Liver (tissue), 8 donors: ENCODE measurements at regions not wholly inside any gene's neighbourhood (a gene's known extent, or its start where the extent isn't known, plus 50 kb on each side); places are given as distances from the start of the nearest gene placed in this dataset.

Experiments used
- DNase-seq: peaks from one replicate; pipeline ENCODE4 v3.0.0-alpha.2; 2017; ENCODE audit warnings: low spot score
- H3K27ac ChIP-seq, 2 donors: one replicate each; pipeline ENCODE4 v1.7.0; 2013; ENCODE audit warnings: inconsistent platforms in 2 of 2, low read length in 2 of 2, control low read depth in 1 of 2, low read depth in 1 of 2, mild to moderate bottlenecking in 1 of 2
- H3K27me3 ChIP-seq, 4 donors: one replicate each; pipeline versions ENCODE4 v1.6.1 to v1.7.0; 2013; ENCODE audit warnings: low read length in 3 of 4, inconsistent platforms in 1 of 4, mild to moderate bottlenecking in 1 of 4, moderate library complexity in 1 of 4; ENCODE audit not compliant: control insufficient read depth in 4 of 4, insufficient read depth in 4 of 4
- H3K36me3 ChIP-seq, 4 donors: one replicate each; pipeline versions ENCODE4 v1.6.1 to v1.7.0; 2013; ENCODE audit warnings: low read length in 3 of 4, mild to moderate bottlenecking in 3 of 4, low read depth in 1 of 4, moderate library complexity in 1 of 4; ENCODE audit not compliant: control insufficient read depth in 4 of 4, insufficient read depth in 3 of 4
- H3K4me1 ChIP-seq, 4 donors: one replicate each; pipeline versions ENCODE4 v1.6.1 to v1.7.0; 2013; ENCODE audit warnings: low read length in 3 of 4, mild to moderate bottlenecking in 3 of 4, moderate library complexity in 1 of 4; ENCODE audit not compliant: control insufficient read depth in 4 of 4, insufficient read depth in 4 of 4
- H3K4me3 ChIP-seq, 3 donors: one replicate each; pipeline versions ENCODE4 v1.6.1 to v1.7.0; 2013; ENCODE audit warnings: low read length in 3 of 3, control low read depth in 1 of 3, low read depth in 1 of 3, mild to moderate bottlenecking in 1 of 3
- H3K9ac ChIP-seq, 2 donors: one replicate each; pipeline ENCODE4 v1.7.0; 2013; ENCODE audit warnings: low read length in 2 of 2, mild to moderate bottlenecking in 2 of 2, moderate library complexity in 2 of 2, control low read depth in 1 of 2, low read depth in 1 of 2
- H3K9me3 ChIP-seq, 4 donors: one replicate each; pipeline versions ENCODE4 v1.6.1 to v1.7.0; 2013; ENCODE audit warnings: low read length in 3 of 4; ENCODE audit not compliant: control insufficient read depth in 4 of 4
- ATF3 ChIP-seq: IDR thresholded peaks from 2 replicates; pipeline ENCODE4 v1.6.1; 2016; ENCODE audit warnings: antibody characterized with exemption
- FOXA1 ChIP-seq: IDR thresholded peaks from 2 replicates; pipeline ENCODE4 v1.6.1; 2016; ENCODE audit warnings: antibody characterized with exemption
- GABPA ChIP-seq, 2 donors: IDR thresholded peaks in 1 of 2; conservative IDR thresholded peaks in 1 of 2; 2 replicates each; pipeline ENCODE4 v1.6.1; 2016; ENCODE audit warnings: antibody characterized with exemption in 2 of 2, mild to moderate bottlenecking in 1 of 2, moderate library complexity in 1 of 2
- HNF4A ChIP-seq, 2 donors: conservative IDR thresholded peaks; 2 replicates each; pipeline ENCODE4 v1.6.1; 2016; ENCODE audit warnings: antibody characterized with exemption in 2 of 2, mild to moderate bottlenecking in 2 of 2
- JUND ChIP-seq, 2 donors: IDR thresholded peaks; 2 replicates each; pipeline ENCODE4 v1.6.1; 2016; ENCODE audit warnings: antibody characterized with exemption in 2 of 2
- MAX ChIP-seq: IDR thresholded peaks from 2 replicates; pipeline ENCODE4 v1.6.1; 2016; ENCODE audit warnings: antibody characterized with exemption
- NR2F2 ChIP-seq: IDR thresholded peaks from 2 replicates; pipeline ENCODE4 v1.6.1; 2016; ENCODE audit warnings: antibody characterized with exemption
- RAD21 ChIP-seq, 2 donors: IDR thresholded peaks; 2 replicates each; pipeline ENCODE4 v1.6.1; 2016; ENCODE audit warnings: antibody characterized with exemption in 2 of 2, mild to moderate bottlenecking in 2 of 2
- REST ChIP-seq: IDR thresholded peaks from 2 replicates; pipeline ENCODE4 v1.6.1; 2016; ENCODE audit warnings: antibody characterized with exemption, mild to moderate bottlenecking
- RXRA ChIP-seq, 2 donors: IDR thresholded peaks; 2 replicates each; pipeline ENCODE4 v1.6.1; 2017 to 2018; ENCODE audit warnings: antibody characterized with exemption in 2 of 2, mild to moderate bottlenecking in 1 of 2
- WGBS: extraction: QIAGEN DNeasy Blood & Tissue Kit; methylation state at CpG from one replicate; pipeline ENCODE4 v1.1.7; 2013; 5-methylcytosine and 5-hydroxymethylcytosine counted together
- TF ChIP-seq, protein P1 (sequence below): fragments of 150-350 bp; IDR thresholded peaks from 2 replicates; pipeline ENCODE4 v1.5.1; 2017; ENCODE audit warnings: improper control_type of control experiment, low read depth, low read length; ENCODE audit not compliant: missing input control
- donor health status: healthy.
- donor health status: healthy.
- donor health status: healthy.
- donor health status: healthy.
- donor health status: healthy.

- TF ChIP-seq, protein P1, sequence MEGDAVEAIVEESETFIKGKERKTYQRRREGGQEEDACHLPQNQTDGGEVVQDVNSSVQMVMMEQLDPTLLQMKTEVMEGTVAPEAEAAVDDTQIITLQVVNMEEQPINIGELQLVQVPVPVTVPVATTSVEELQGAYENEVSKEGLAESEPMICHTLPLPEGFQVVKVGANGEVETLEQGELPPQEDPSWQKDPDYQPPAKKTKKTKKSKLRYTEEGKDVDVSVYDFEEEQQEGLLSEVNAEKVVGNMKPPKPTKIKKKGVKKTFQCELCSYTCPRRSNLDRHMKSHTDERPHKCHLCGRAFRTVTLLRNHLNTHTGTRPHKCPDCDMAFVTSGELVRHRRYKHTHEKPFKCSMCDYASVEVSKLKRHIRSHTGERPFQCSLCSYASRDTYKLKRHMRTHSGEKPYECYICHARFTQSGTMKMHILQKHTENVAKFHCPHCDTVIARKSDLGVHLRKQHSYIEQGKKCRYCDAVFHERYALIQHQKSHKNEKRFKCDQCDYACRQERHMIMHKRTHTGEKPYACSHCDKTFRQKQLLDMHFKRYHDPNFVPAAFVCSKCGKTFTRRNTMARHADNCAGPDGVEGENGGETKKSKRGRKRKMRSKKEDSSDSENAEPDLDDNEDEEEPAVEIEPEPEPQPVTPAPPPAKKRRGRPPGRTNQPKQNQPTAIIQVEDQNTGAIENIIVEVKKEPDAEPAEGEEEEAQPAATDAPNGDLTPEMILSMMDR: no peak
- H3K4me1 ChIP-seq: no peaks in the 10 kb centered on the region
- H3K9ac ChIP-seq: no peak overlapping the region
- H3K27ac ChIP-seq: no peak overlapping the region
- H3K27me3 ChIP-seq: no peaks in the 10 kb centered on the region
- H3K4me3 ChIP-seq: no peak overlapping the region
- H3K9me3 ChIP-seq: no peaks in the 10 kb centered on the region
- no peaks in the 10 kb centered on the region for H3K36me3 ChIP-seq
- DNase-seq: no peak
- WGBS: 83% methylated on average over 3 of the region's 3 CpGs
Observed at GRCh38 chr11:28629235-28629634, 521.0 kb downstream of the METTL15 start.

DNA sequence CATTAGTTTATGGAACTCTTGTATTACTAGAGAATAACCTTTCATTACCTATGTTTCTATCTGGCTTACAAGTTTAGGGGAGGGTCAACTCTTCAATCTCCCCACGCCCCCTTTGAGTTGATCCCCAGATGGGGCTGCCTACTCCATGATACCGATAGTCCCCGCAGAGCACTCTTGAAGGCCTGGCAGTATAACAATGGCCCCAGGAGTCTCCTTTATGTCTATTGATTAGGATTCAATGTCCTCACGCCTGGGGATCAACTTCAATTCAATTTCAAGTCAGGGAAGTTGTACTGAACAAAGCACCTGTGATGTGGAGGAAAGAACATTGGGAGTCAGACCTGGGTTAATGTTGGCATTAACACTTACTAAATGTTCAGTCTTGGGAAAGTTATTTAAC is 520.2 kb downstream of the METTL15 start:
- TF ChIP-seq FOXA1 (no peak), RAD21 (IDR thresholded peaks at IDR 0.05) (no peak), MAX (no peak), GABPA (IDR thresholded peaks at IDR 0.05 in 1 of 2, conservative IDR thresholded peaks at IDR 0.05 in 1 of 2) (no peak)
- no peaks in the 10 kb centered on the region for H3K9me3 ChIP-seq
- no peak overlapping the region for H3K4me3 ChIP-seq
- H3K27ac ChIP-seq: no peak overlapping the region
- DNase-seq: no peak
- no peaks in the 10 kb centered on the region for H3K27me3 ChIP-seq
- no peak overlapping the region for H3K9ac ChIP-seq
- no peaks in the 10 kb centered on the region for H3K4me1 ChIP-seq
- H3K36me3 ChIP-seq: no peaks in the 10 kb centered on the region
- 72% methylated on average over 4 of the region's 4 CpGs for WGBS

- 71% methylated on average over 1 of the region's 1 CpG for WGBS
- DNase-seq: no peak
- no peak overlapping the region for H3K9ac ChIP-seq
Observed at GRCh38 chr11:28627690-28628255, 519.6 kb downstream of the METTL15 start.

More at GRCh38 chr11:28627690-28628255, 519.6 kb downstream of the METTL15 start:
- Histone ChIP-seq H3K27me3 (no peaks in the 10 kb centered on the region), H3K27ac (no peak overlapping the region), H3K9me3 (no peaks in the 10 kb centered on the region), H3K4me1 (no peaks in the 10 kb centered on the region), H3K36me3 (no peaks in the 10 kb centered on the region), H3K4me3 (no peak overlapping the region)
- TF ChIP-seq RAD21 (IDR thresholded peaks at IDR 0.05) (no peak), HNF4A (conservative IDR thresholded peaks at IDR 0.05) (no peak), ATF3 (no peak), NR2F2 (no peak), RXRA (IDR thresholded peaks at IDR 0.05) (no peak), REST (no peak), JUND (IDR thresholded peaks at IDR 0.05) (no peak), FOXA1 (no peak)
